GM03348 (cell line): ENCODE measurements at regions not wholly inside any gene's neighbourhood (a gene's known extent, or its start where the extent isn't known, plus 50 kb on each side); places are given as distances from the start of the nearest gene placed in this dataset.

ENCODE experiments used
- DNase-seq: peaks from one replicate; pipeline ENCODE4 v3.0.0; 2012; ENCODE audit warnings: low spot score

DNA sequence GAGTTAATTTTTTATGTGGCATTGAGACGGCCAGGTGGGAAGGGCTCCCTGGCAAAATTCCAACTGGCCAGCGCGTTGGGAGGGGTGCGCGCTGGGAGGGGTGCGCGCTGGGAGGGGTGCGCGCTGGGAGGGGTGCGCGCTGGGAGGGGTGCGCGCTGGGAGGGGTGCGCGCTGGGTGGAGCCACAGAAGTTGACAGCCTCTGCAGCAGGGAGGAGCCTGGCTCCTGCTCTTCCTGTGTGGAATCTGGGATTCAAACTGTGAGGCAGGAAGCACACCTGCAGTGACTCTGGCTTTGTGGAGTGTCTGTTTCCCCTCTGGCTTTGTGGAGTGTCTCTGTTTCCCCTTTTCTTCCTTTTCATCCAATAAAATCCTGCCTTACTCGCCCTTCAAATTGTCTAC is 147.9 kb upstream of the CBLN2 start:
- no peak for DNase-seq

- no peak for DNase-seq
Observed at GRCh38 chr18:72687736-72688135, 143.6 kb upstream of the CBLN2 start.

DNA sequence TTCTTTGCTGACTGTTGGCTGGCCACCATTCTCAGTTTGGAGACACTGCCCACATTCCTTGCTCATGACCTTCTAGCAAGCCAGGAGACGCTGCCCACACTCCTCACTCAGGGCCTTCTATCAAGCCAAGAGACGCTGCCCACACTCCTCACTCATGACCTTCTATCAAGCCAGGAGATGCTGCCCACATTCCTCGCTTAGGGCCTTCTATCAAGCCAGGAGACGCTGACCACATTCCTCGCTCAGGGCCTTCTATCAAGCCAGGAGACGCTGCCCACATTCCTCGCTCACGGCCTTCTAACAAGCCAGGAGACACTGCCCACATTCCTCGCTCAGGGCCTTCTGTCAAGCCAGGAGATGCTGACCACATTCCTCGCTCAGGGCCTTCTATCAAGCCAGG is 131.3 kb upstream of the CBLN2 start:
- no peak for DNase-seq

- peak; percentile 6 for DNase-seq
Observed at GRCh38 chr18:72674710-72675109, 130.6 kb upstream of the CBLN2 start.

DNA sequence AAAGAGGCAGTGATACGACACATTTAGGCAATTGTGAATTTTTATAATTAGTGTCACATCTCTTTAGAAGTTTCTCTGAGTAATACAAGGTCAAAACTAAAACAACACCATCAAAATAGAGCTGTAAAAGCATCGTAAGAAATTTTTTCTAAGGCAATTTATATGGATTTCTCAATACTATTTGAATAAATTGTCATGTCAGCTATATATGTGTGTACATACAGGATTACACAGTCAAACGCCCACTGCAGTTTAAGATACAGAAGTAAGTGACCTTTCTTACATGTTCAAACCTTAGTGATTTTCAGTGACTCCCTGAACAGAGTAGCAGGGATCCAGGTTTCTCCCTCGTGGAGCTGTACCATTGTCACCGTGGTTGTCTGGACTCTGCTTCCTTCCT is 129.1 kb upstream of the CBLN2 start:
- DNase-seq, result no peak

- peak; percentile 49 for DNase-seq
Observed at GRCh38 chr18:72672364-72673184, 128.4 kb upstream of the CBLN2 start.

- DNase-seq, result no peak
Observed at GRCh38 chr18:72667932-72668331, 123.8 kb upstream of the CBLN2 start.

DNA sequence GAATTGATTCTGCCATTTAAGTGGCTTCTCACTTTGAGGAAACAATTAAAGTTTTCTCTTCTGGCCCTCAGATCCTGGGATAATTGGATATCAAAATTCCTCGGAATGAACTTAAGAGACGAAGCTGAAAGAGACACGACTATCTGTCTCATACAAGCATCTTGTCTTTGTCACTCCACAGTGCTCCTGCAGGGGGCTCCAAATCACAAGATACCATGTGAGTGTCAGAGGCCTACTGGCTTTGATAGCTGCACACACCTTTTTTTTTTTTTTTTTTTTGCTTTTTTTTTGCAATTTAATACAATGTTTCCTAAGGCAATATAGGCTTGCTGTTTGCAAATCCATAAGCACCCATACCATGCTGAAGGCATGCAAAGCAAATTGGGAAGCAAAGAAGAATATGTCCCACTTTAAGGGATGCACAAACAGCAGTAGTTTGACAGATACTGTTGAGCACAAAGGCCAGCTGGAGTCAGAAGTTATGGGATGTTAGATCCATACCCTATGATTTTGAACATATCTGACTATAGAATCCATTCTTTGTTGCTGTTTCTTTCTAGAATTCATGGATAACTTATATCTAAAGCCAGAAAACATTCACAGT is 109.0 kb upstream of the CBLN2 start:
- no peak for DNase-seq

DNA sequence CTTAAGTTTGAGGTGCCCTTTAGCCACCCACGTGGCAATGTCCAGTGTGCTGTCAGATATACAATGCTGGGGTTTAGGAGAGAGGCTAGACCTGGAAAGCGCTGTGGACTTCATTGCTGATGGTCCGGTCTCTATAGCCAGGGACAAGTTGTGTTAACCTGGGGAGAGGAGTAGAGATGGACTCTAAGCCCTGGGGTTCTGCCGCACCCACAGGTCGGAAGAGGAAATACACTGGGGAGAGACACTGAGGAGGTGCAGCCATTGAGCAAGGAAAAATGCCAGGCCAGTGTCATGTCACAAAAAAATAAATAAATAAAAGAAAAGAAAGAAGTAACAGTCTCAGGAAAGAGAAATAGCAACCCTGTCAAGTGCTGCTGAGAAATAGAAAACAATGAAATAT is 106.9 kb upstream of the CBLN2 start:
- no peak for DNase-seq

DNA sequence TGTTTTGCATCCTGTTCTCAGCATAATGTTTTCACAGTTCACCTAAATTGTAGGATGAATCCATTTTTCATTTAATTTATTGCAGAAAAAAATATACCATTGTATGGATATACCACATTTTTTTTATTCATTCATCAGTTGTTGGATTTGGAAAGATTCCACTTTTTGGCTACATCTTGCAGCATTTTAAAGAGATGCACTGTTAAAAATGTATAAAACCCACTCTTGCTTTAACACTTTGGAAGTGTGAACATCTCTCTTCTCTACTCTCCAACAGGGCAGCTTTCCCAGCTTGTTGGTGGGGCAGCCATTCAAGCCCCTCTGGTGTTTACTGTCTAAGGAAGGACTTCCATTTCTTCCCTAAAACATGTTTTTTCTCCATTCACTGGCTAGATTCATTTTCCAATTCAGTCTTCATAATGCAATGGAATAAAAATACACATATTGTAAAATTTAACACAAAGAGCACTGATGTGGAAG is 104.4 kb upstream of the CBLN2 start:
- no peak for DNase-seq

DNA sequence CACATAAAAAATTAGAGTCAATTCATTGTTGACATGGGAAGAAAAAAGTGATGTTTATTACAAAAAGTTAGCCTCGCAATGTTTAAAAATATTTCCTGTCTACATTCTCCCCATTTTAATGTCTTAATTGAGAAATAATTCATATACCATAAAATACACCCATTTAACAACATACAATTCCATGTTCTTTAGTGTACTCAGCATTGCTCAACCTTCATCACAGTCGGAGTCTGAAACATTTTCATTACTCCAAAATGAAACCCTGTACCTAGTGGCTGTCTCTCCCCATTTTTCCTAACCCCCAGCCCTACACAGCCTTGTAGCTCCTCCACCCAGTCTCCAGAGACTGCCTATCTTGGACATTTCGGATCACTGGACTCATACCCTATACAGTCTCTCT is 103.9 kb upstream of the CBLN2 start:
- no peak for DNase-seq

GRCh38 chr18:72640557-72640956 is 96.4 kb upstream of the CBLN2 start:
- no peak for DNase-seq

- no peak for DNase-seq
Observed at GRCh38 chr18:72638376-72638775, 94.2 kb upstream of the CBLN2 start.

DNA sequence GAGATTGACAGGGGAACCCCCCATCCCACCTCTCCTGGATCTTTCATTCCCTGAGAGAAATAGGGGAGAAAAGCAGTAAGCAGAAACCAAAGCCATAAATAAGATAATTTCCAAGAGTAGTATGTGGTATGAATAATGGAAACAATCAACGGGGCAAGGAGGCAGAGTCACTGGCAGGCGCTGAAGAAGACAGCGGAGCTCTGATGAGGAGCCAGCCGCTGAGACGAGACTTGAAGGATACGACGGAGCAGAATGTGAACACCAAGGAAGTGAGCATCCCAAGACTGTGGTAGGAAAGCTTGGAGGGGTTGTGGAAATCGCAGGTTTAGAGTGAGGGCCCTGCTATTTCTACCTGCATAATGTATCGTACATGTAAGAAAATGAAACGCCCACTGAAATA is 93.6 kb upstream of the CBLN2 start:
- no peak for DNase-seq

DNA sequence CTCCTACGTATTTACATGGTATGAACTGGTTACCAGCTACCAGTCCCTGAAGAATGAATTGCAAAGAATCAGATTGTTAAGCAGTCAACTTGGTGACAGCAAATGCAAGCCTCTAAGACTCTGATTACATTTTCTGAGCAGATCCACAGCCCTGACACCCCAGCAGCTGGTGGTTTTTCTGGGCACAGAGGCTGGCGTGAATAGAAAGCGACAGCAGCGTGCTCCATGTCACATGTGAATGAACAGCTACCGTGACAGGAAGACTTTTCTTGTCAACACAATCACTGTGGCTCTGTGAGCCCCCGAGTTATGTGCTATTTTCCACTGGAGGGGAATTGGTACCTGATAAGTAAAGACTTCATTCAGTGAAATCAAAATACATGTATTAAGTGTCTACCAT is 93.2 kb upstream of the CBLN2 start:
- no peak for DNase-seq

DNA sequence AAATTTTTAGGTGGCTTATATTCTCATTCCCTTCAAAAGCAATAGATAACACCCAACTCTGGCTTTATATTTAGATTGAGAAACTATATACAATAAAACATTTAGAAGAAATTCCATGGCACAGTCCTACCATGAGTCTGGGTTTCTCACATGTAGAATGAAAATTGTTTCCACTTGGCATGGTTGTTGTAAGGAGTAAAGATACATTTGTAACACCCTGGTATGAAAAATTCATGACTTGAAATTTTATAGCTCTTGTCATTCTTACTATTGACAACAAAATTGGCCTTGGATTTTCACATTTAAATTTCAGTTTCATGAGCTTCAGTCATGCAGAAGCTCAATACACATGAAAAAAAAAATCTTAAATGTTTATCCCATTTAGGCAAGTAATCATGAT is 92.5 kb upstream of the CBLN2 start:
- no peak for DNase-seq

DNA sequence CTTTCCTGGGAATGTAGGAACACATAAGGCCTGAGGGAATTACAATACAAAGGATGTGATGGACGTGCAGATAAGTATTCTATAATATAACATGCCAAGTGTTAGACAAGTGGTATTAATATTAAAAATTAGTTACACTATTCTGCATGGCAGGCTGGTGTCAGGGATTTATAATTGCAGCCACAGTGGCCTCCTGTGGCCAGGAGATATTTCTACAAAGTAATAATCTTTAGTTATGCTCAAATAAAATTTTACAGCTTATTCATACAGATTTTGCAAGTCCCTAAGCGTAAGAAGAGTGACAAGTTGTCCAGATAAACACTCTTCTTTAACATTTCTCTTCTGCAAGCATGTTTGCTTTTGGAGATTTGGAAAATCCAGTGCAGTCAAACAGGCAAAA is 90.4 kb upstream of the CBLN2 start:
- DNase-seq, result no peak

DNA sequence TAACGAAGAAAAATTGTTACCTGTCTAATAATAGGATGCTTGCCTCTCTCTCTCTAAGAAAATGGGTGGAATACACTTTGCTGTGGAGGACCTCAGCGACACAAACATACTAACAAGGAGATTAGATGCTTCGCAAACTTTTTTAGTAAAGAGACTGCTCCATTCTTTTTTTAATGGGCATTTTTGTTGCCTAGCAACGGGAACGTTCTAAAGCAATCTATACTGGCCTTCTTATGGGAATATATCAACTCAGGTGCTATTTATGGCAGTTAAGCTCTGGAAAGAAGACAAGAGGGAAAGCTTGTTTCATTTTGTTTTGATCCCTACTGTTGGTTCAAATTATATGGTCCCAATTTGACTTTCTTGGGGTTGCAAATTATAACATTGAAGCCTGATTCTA is 86.8 kb upstream of the CBLN2 start:
- no peak for DNase-seq

GRCh38 chr18:72623444-72623843 is 79.3 kb upstream of the CBLN2 start:
- no peak for DNase-seq

DNA sequence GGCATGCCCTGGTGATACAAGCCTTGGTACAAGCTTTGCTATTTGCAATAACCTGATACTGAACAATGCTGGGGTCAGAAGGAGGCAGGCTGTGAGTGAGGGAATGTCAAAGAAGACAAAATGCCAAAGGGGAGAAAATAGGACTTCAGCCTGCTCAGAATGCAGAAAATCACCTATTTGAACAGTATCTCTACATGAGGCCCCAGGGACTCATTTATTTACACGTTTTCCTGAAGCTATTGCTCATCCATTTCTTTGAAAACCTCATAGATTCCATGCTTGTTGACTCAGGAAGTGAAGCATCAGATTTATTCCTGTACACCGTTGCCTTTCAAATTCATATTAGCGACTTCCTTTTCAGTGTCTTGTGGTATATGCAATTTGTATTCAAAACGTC is 69.4 kb upstream of the CBLN2 start:
- no peak for DNase-seq

DNA sequence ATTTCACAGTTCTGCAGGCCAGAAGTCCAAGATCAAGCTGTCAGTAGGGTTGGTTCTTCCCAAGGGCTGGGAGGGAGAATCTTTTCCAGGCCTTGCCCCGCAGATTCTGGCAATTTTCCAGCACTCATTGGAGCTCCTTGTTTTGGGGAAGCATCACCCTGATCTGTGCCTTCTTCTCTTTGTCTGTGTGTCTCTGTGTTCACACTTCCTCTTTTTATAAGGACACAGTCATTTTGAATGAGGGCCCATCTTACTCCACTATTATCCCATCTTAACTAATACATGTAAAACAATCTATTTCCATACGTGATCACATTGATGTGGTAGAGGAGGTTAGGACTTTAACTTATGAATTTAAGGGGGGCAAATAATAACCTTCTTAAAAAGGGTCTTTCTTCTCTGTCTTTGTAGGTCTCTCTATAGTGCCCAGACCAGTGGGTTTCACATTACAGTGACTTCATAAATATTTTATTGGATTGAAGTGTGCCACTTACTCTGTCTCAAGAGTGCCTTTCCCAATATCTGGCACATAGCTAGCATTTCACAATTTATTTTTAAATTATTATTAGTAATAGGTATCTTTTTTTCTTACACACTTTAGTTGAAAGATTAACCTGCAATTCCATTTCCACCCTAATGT is 68.9 kb upstream of the CBLN2 start:
- DNase-seq, result no peak

- no peak for DNase-seq
Observed at GRCh38 chr18:72605376-72605775, 61.2 kb upstream of the CBLN2 start.

- no peak for DNase-seq
Observed at GRCh38 chr18:72601944-72602343, 57.8 kb upstream of the CBLN2 start.
